ENCODE measurements at regions not wholly inside any gene's neighbourhood (a gene's known extent, or its start where the extent isn't known, plus 50 kb on each side); places are given as distances from the start of the nearest gene placed in this dataset.

GRCh38 chr14:89485264-89485663 is 68.2 kb upstream of the FOXN3 start:
- Histone ChIP-seq H3K9me3 (ENCODE audit: insufficient read depth, low read depth, low read length) (no peaks in the 10 kb centered on the region), H3K36me3 (ENCODE audit: insufficient read depth, low read length) (peaks cover 4% of the 10 kb centered on the region; the same call in 1 of the 2 replicates), H3K27me3 (ENCODE audit: insufficient read depth, low read length) (no peaks in the 10 kb centered on the region), H3K27ac (ENCODE audit: low read depth, low read length) (no peak overlapping the region), H3K4me3 (ENCODE audit: low read length) (no peak overlapping the region), H3K9ac (ENCODE audit: low read depth, low read length) (no peak overlapping the region), H3K4me1 (ENCODE audit: insufficient read depth, low read length) (peaks cover 8% of the 10 kb centered on the region; the same call in 1 of the 2 replicates)
- 92% methylated on average over 2 of the region's 2 CpGs for WGBS

- Histone ChIP-seq H3K36me3 (ENCODE audit: insufficient read depth, low read length) (peaks cover 4% of the 10 kb centered on the region; the same call in 1 of the 2 replicates), H3K9ac (ENCODE audit: low read depth, low read length) (no peak overlapping the region), H3K27me3 (ENCODE audit: insufficient read depth, low read length) (no peaks in the 10 kb centered on the region), H3K4me1 (ENCODE audit: insufficient read depth, low read length) (0 out of 2 replicates have a peak, but pooled peaks cover 3% of the 10 kb centered on the region), H3K9me3 (ENCODE audit: insufficient read depth, low read depth, low read length) (no peaks in the 10 kb centered on the region), H3K27ac (ENCODE audit: low read depth, low read length) (no peak overlapping the region), H3K4me3 (ENCODE audit: low read length) (no peak overlapping the region)
- WGBS, result 94% methylated on average over 9 of the region's 9 CpGs
These were observed 67.2 kb upstream of the FOXN3 start for GRCh38 chr14:89484051-89484844.

GRCh38 chr14:89481196-89481595 is 64.2 kb upstream of the FOXN3 start:
- Histone ChIP-seq H3K4me1 (ENCODE audit: insufficient read depth, low read length) (no peaks in the 10 kb centered on the region), H3K27ac (ENCODE audit: low read depth, low read length) (0 out of 2 replicates have a peak overlapping the region, but pooled peaks have one; percentile 0), H3K9me3 (ENCODE audit: insufficient read depth, low read depth, low read length) (no peaks in the 10 kb centered on the region), H3K36me3 (ENCODE audit: insufficient read depth, low read length) (no peaks in the 10 kb centered on the region; the same call in 1 of the 2 replicates), H3K4me3 (ENCODE audit: low read length) (no peak overlapping the region), H3K9ac (ENCODE audit: low read depth, low read length) (no peak overlapping the region), H3K27me3 (ENCODE audit: insufficient read depth, low read length) (no peaks in the 10 kb centered on the region)
- 90% methylated on average over 11 of the region's 11 CpGs for WGBS

GRCh38 chr14:89480278-89480677 is 63.2 kb upstream of the FOXN3 start:
- H3K27me3 ChIP-seq (ENCODE audit: insufficient read depth, low read length), result no peaks in the 10 kb centered on the region
- 96% methylated on average over 6 of the region's 6 CpGs for WGBS

GRCh38 chr14:89479802-89480201 is 62.8 kb upstream of the FOXN3 start:
- 95% methylated on average over 6 of the region's 6 CpGs for WGBS

More at GRCh38 chr14:89480278-89480677, 63.2 kb upstream of the FOXN3 start:
- no peak overlapping the region for H3K27ac ChIP-seq (ENCODE audit: low read depth, low read length)
- no peaks in the 10 kb centered on the region for H3K4me1 ChIP-seq (ENCODE audit: insufficient read depth, low read length)
- H3K36me3 ChIP-seq (ENCODE audit: insufficient read depth, low read length), result no peaks in the 10 kb centered on the region
- no peak overlapping the region for H3K4me3 ChIP-seq (ENCODE audit: low read length)
- H3K9ac ChIP-seq (ENCODE audit: low read depth, low read length), result no peak overlapping the region
- H3K9me3 ChIP-seq (ENCODE audit: insufficient read depth, low read depth, low read length), result no peaks in the 10 kb centered on the region

GRCh38 chr14:89477391-89477790 is 60.4 kb upstream of the FOXN3 start:
- H3K36me3 ChIP-seq (ENCODE audit: insufficient read depth, low read length), result no peaks in the 10 kb centered on the region
- H3K4me3 ChIP-seq (ENCODE audit: low read length), result no peak overlapping the region
- no peak overlapping the region for H3K27ac ChIP-seq (ENCODE audit: low read depth, low read length)
- no peaks in the 10 kb centered on the region for H3K4me1 ChIP-seq (ENCODE audit: insufficient read depth, low read length)
- no peaks in the 10 kb centered on the region for H3K27me3 ChIP-seq (ENCODE audit: insufficient read depth, low read length)
- no peaks in the 10 kb centered on the region for H3K9me3 ChIP-seq (ENCODE audit: insufficient read depth, low read depth, low read length)
- no peak overlapping the region for H3K9ac ChIP-seq (ENCODE audit: low read depth, low read length)
- 94% methylated on average over 4 of the region's 4 CpGs for WGBS

More at GRCh38 chr14:89479802-89480201, 62.8 kb upstream of the FOXN3 start:
- no peaks in the 10 kb centered on the region for H3K4me1 ChIP-seq (ENCODE audit: insufficient read depth, low read length)
- H3K27ac ChIP-seq (ENCODE audit: low read depth, low read length), result no peak overlapping the region
- H3K36me3 ChIP-seq (ENCODE audit: insufficient read depth, low read length), result no peaks in the 10 kb centered on the region
- no peak overlapping the region for H3K4me3 ChIP-seq (ENCODE audit: low read length)
- H3K27me3 ChIP-seq (ENCODE audit: insufficient read depth, low read length), result no peaks in the 10 kb centered on the region
- H3K9ac ChIP-seq (ENCODE audit: low read depth, low read length), result no peak overlapping the region
- H3K9me3 ChIP-seq (ENCODE audit: insufficient read depth, low read depth, low read length), result no peaks in the 10 kb centered on the region

GRCh38 chr14:89476354-89476896 is 59.4 kb upstream of the FOXN3 start:
- Histone ChIP-seq H3K27me3 (ENCODE audit: insufficient read depth, low read length) (no peaks in the 10 kb centered on the region), H3K4me1 (ENCODE audit: insufficient read depth, low read length) (no peaks in the 10 kb centered on the region), H3K4me3 (ENCODE audit: low read length) (no peak overlapping the region), H3K9ac (ENCODE audit: low read depth, low read length) (no peak overlapping the region), H3K9me3 (ENCODE audit: insufficient read depth, low read depth, low read length) (no peaks in the 10 kb centered on the region), H3K27ac (ENCODE audit: low read depth, low read length) (no peak overlapping the region), H3K36me3 (ENCODE audit: insufficient read depth, low read length) (no peaks in the 10 kb centered on the region)
- 95% methylated on average over 10 of the region's 10 CpGs for WGBS

GRCh38 chr14:89474464-89474863 is 57.4 kb upstream of the FOXN3 start:
- H3K4me1 ChIP-seq (ENCODE audit: insufficient read depth, low read length), result no peaks in the 10 kb centered on the region
- 98% methylated on average over 4 of the region's 4 CpGs for WGBS
- no peak overlapping the region for H3K9ac ChIP-seq (ENCODE audit: low read depth, low read length)
- no peaks in the 10 kb centered on the region for H3K27me3 ChIP-seq (ENCODE audit: insufficient read depth, low read length)
- no peaks in the 10 kb centered on the region; the same call in 1 of the 2 replicates for H3K36me3 ChIP-seq (ENCODE audit: insufficient read depth, low read length)
- no peaks in the 10 kb centered on the region for H3K9me3 ChIP-seq (ENCODE audit: insufficient read depth, low read depth, low read length)
- H3K27ac ChIP-seq (ENCODE audit: low read depth, low read length), result no peak overlapping the region
- no peak overlapping the region for H3K4me3 ChIP-seq (ENCODE audit: low read length)

GRCh38 chr14:89473989-89474388 is 57.0 kb upstream of the FOXN3 start:
- no peaks in the 10 kb centered on the region for H3K4me1 ChIP-seq (ENCODE audit: insufficient read depth, low read length)
- 93% methylated on average over 2 of the region's 2 CpGs for WGBS
- no peak overlapping the region for H3K4me3 ChIP-seq (ENCODE audit: low read length)
- H3K9ac ChIP-seq (ENCODE audit: low read depth, low read length), result no peak overlapping the region
- no peaks in the 10 kb centered on the region for H3K27me3 ChIP-seq (ENCODE audit: insufficient read depth, low read length)
- no peaks in the 10 kb centered on the region for H3K9me3 ChIP-seq (ENCODE audit: insufficient read depth, low read depth, low read length)
- no peaks in the 10 kb centered on the region; the same call in 1 of the 2 replicates for H3K36me3 ChIP-seq (ENCODE audit: insufficient read depth, low read length)
- no peak overlapping the region for H3K27ac ChIP-seq (ENCODE audit: low read depth, low read length)

GRCh38 chr14:89473569-89473968 is 56.5 kb upstream of the FOXN3 start:
- no peak overlapping the region for H3K27ac ChIP-seq (ENCODE audit: low read depth, low read length)
- H3K4me1 ChIP-seq (ENCODE audit: insufficient read depth, low read length), result no peaks in the 10 kb centered on the region
- no peak overlapping the region for H3K4me3 ChIP-seq (ENCODE audit: low read length)
- H3K9ac ChIP-seq (ENCODE audit: low read depth, low read length), result no peak overlapping the region
- H3K36me3 ChIP-seq (ENCODE audit: insufficient read depth, low read length), result peaks cover 2% of the 10 kb centered on the region; the same call in 1 of the 2 replicates
- H3K9me3 ChIP-seq (ENCODE audit: insufficient read depth, low read depth, low read length), result no peaks in the 10 kb centered on the region
- H3K27me3 ChIP-seq (ENCODE audit: insufficient read depth, low read length), result no peaks in the 10 kb centered on the region
- 96% methylated on average over 2 of the region's 2 CpGs for WGBS

GRCh38 chr14:89470401-89470800 is 53.4 kb upstream of the FOXN3 start:
- H3K36me3 ChIP-seq (ENCODE audit: insufficient read depth, low read length), result peaks cover 5% of the 10 kb centered on the region; the same call in 1 of the 2 replicates
- H3K4me3 ChIP-seq (ENCODE audit: low read length), result no peak overlapping the region
- no peaks in the 10 kb centered on the region for H3K9me3 ChIP-seq (ENCODE audit: insufficient read depth, low read depth, low read length)
- no peaks in the 10 kb centered on the region for H3K27me3 ChIP-seq (ENCODE audit: insufficient read depth, low read length)
- H3K27ac ChIP-seq (ENCODE audit: low read depth, low read length), result no peak overlapping the region
- H3K9ac ChIP-seq (ENCODE audit: low read depth, low read length), result no peak overlapping the region
- 97% methylated on average over 6 of the region's 6 CpGs for WGBS
- H3K4me1 ChIP-seq (ENCODE audit: insufficient read depth, low read length), result 0 out of 2 replicates have a peak, but pooled peaks cover 4% of the 10 kb centered on the region

Measured in HUES64 (cell line).